GM19035 (cell line): ENCODE measurements at regions not wholly inside any gene's neighbourhood (a gene's known extent, or its start where the extent isn't known, plus 50 kb on each side); places are given as distances from the start of the nearest gene placed in this dataset.

Experiments used
- ATAC-seq: cut with Tn5 transposase; IDR thresholded peaks from one replicate; pipeline ENCODE4 v1.9.1; 2021; ENCODE audit not compliant: unreplicated experiment

- no peak for ATAC-seq
Observed at GRCh38 chr1:118736322-118736721, 251.8 kb downstream of the TBX15 start.

GRCh38 chr1:118717893-118718292, 270.2 kb downstream of the TBX15 start:
- ATAC-seq, result no peak

GRCh38 chr1:118716775-118717174, 271.4 kb downstream of the TBX15 start:
- ATAC-seq, result no peak

- no peak for ATAC-seq
Observed at GRCh38 chr1:118711356-118711755, 276.8 kb downstream of the TBX15 start.

GRCh38 chr1:118698911-118699310, 289.2 kb downstream of the TBX15 start:
- ATAC-seq, result no peak

- ATAC-seq, result no peak
Observed at GRCh38 chr1:118692143-118692542, 296.0 kb downstream of the TBX15 start.

GRCh38 chr1:118688891-118689290, 299.3 kb downstream of the TBX15 start:
- ATAC-seq, result no peak

- ATAC-seq, result no peak
Observed at GRCh38 chr1:118661769-118662320, 326.3 kb downstream of the TBX15 start.

GRCh38 chr1:118660769-118661168, 327.4 kb downstream of the TBX15 start:
- ATAC-seq, result no peak

- ATAC-seq, result no peak
Observed at GRCh38 chr1:118659646-118660045, 328.5 kb downstream of the TBX15 start.

GRCh38 chr1:118650107-118650807, 337.9 kb downstream of the TBX15 start:
- no peak for ATAC-seq

GRCh38 chr1:118649369-118650106, 338.6 kb downstream of the TBX15 start:
- ATAC-seq, result no peak

GRCh38 chr1:118636004-118636403, 352.1 kb downstream of the TBX15 start:
- no peak for ATAC-seq

GRCh38 chr1:118627435-118627834, 360.7 kb downstream of the TBX15 start:
- ATAC-seq, result no peak

- ATAC-seq, result no peak
Observed at GRCh38 chr1:118621839-118622238, 366.3 kb downstream of the TBX15 start.

GRCh38 chr1:118618618-118619340, 369.4 kb downstream of the TBX15 start:
- no peak for ATAC-seq

- no peak for ATAC-seq
Observed at GRCh38 chr1:118617916-118618315, 370.2 kb downstream of the TBX15 start.

GRCh38 chr1:118615066-118615465, 373.1 kb downstream of the TBX15 start:
- ATAC-seq, result no peak

GRCh38 chr1:118589238-118589846, 398.8 kb downstream of the TBX15 start:
- ATAC-seq, result no peak

GRCh38 chr1:118588566-118588965, 399.6 kb downstream of the TBX15 start:
- no peak for ATAC-seq

- ATAC-seq, result no peak
Observed at GRCh38 chr1:118578276-118578675, 393.2 kb upstream of the SPAG17 start.
